ENCODE measurements at regions not wholly inside any gene's neighbourhood (a gene's known extent, or its start where the extent isn't known, plus 50 kb on each side); places are given as distances from the start of the nearest gene placed in this dataset.
"Not testable (repeated sequence)": the region's sequence is repeated elsewhere in the genome, so short reads cannot be mapped to it uniquely, and the experiment has no call there.

- DNase-seq (ENCODE audit: low read depth in 1 of 2, low spot score in 1 of 2) = no peak
These were observed 250.6 kb downstream of the SMAD2 start for GRCh38 chr18:47679864-47680263.

- DNase-seq (ENCODE audit: low read depth in 1 of 2, low spot score in 1 of 2) = no peak
These were observed 252.5 kb downstream of the SMAD2 start for GRCh38 chr18:47677952-47678351.

- no peak for DNase-seq (ENCODE audit: low read depth in 1 of 2, low spot score in 1 of 2)
These were observed 260.6 kb downstream of the SMAD2 start for GRCh38 chr18:47669815-47670214.

- no peak for DNase-seq (ENCODE audit: low read depth in 1 of 2, low spot score in 1 of 2)
These were observed 272.0 kb downstream of the SMAD2 start for GRCh38 chr18:47658498-47658897.

- no peak for DNase-seq (ENCODE audit: low read depth in 1 of 2, low spot score in 1 of 2)
These were observed 275.5 kb downstream of the SMAD2 start for GRCh38 chr18:47654988-47655387.

GRCh38 chr18:47644896-47645295, 285.6 kb downstream of the SMAD2 start:
- DNase-seq (ENCODE audit: low read depth in 1 of 2, low spot score in 1 of 2) = no peak

- not testable (repeated sequence) for DNase-seq (ENCODE audit: low read depth in 1 of 2, low spot score in 1 of 2)
These were observed 292.9 kb downstream of the SMAD2 start for GRCh38 chr18:47637551-47637950.

GRCh38 chr18:47635416-47635815, 295.0 kb downstream of the SMAD2 start:
- no peak for DNase-seq (ENCODE audit: low read depth in 1 of 2, low spot score in 1 of 2)

- DNase-seq (ENCODE audit: low read depth in 1 of 2, low spot score in 1 of 2) = no peak
These were observed 297.4 kb downstream of the SMAD2 start for GRCh38 chr18:47632970-47633635.

- DNase-seq (ENCODE audit: low read depth in 1 of 2, low spot score in 1 of 2) = no peak
These were observed 301.6 kb downstream of the SMAD2 start for GRCh38 chr18:47628893-47629292.

- no peak for DNase-seq (ENCODE audit: low read depth in 1 of 2, low spot score in 1 of 2)
These were observed 302.1 kb downstream of the SMAD2 start for GRCh38 chr18:47628240-47628781.

GRCh38 chr18:47627030-47627429, 303.4 kb downstream of the SMAD2 start:
- DNase-seq (ENCODE audit: low read depth in 1 of 2, low spot score in 1 of 2) = no peak

GRCh38 chr18:47619771-47620448, 310.5 kb downstream of the SMAD2 start:
- DNase-seq (ENCODE audit: low read depth in 1 of 2, low spot score in 1 of 2) = no peak

GRCh38 chr18:47618758-47619157, 311.7 kb downstream of the SMAD2 start:
- no peak for DNase-seq (ENCODE audit: low read depth in 1 of 2, low spot score in 1 of 2)

- DNase-seq (ENCODE audit: low read depth in 1 of 2, low spot score in 1 of 2) = no peak
These were observed 315.4 kb downstream of the SMAD2 start for GRCh38 chr18:47615043-47615442.

- DNase-seq (ENCODE audit: low read depth in 1 of 2, low spot score in 1 of 2) = no peak
These were observed 316.5 kb downstream of the SMAD2 start for GRCh38 chr18:47613929-47614328.

- no peak for DNase-seq (ENCODE audit: low read depth in 1 of 2, low spot score in 1 of 2)
These were observed 318.8 kb downstream of the SMAD2 start for GRCh38 chr18:47611649-47612048.

- DNase-seq (ENCODE audit: low read depth in 1 of 2, low spot score in 1 of 2) = no peak
These were observed 323.9 kb downstream of the SMAD2 start for GRCh38 chr18:47606526-47606925.

GRCh38 chr18:47605093-47605492, 325.4 kb downstream of the SMAD2 start:
- no peak for DNase-seq (ENCODE audit: low read depth in 1 of 2, low spot score in 1 of 2)

GRCh38 chr18:47604021-47604420, 326.4 kb downstream of the SMAD2 start:
- DNase-seq (ENCODE audit: low read depth in 1 of 2, low spot score in 1 of 2) = no peak

GRCh38 chr18:47603158-47603557, 327.3 kb downstream of the SMAD2 start:
- DNase-seq (ENCODE audit: low read depth in 1 of 2, low spot score in 1 of 2) = no peak

- no peak for DNase-seq (ENCODE audit: low read depth in 1 of 2, low spot score in 1 of 2)
These were observed 328.1 kb downstream of the SMAD2 start for GRCh38 chr18:47602273-47602897.
